COR-L47 (cell line): ENCODE measurements at regions not wholly inside any gene's neighbourhood (a gene's known extent, or its start where the extent isn't known, plus 50 kb on each side); places are given as distances from the start of the nearest gene placed in this dataset.

Source experiments
- DNase-seq: peaks from one replicate; lab custom pipeline; 2025; lab: John Stamatoyannopoulos, UW

GRCh38 chr21:16538936-16539440 is 809.2 kb downstream of the USP25 start:
- no peak for DNase-seq

GRCh38 chr21:16540966-16541727 is 811.4 kb downstream of the USP25 start:
- no peak for DNase-seq

- no peak for DNase-seq
Observed at GRCh38 chr21:16550118-16550517, 820.3 kb downstream of the USP25 start.

- DNase-seq = no peak
Observed at GRCh38 chr21:16550917-16551741, 821.3 kb downstream of the USP25 start.

GRCh38 chr21:16552880-16553279 is 823.1 kb downstream of the USP25 start:
- DNase-seq = no peak

GRCh38 chr21:16554503-16554902 is 824.7 kb downstream of the USP25 start:
- no peak for DNase-seq

GRCh38 chr21:16563116-16563515 is 833.3 kb downstream of the USP25 start:
- DNase-seq = no peak

GRCh38 chr21:16563795-16564194 is 834.0 kb downstream of the USP25 start:
- DNase-seq = no peak

- DNase-seq = no peak
Observed at GRCh38 chr21:16568244-16568643, 838.5 kb downstream of the USP25 start.

GRCh38 chr21:16568661-16569060 is 838.9 kb downstream of the USP25 start:
- no peak for DNase-seq

- DNase-seq = no peak
Observed at GRCh38 chr21:16569679-16570078, 839.9 kb downstream of the USP25 start.

- DNase-seq = no peak
Observed at GRCh38 chr21:16570171-16570570, 840.4 kb downstream of the USP25 start.

GRCh38 chr21:16570856-16571255 is 841.1 kb downstream of the USP25 start:
- no peak for DNase-seq

GRCh38 chr21:16571594-16571993 is 841.8 kb downstream of the USP25 start:
- DNase-seq = no peak

GRCh38 chr21:16572032-16572431 is 842.2 kb downstream of the USP25 start:
- DNase-seq = no peak

- no peak for DNase-seq
Observed at GRCh38 chr21:16573578-16573977, 843.8 kb downstream of the USP25 start.

GRCh38 chr21:16577975-16578374 is 848.2 kb downstream of the USP25 start:
- DNase-seq = no peak

- DNase-seq = no peak
Observed at GRCh38 chr21:16578912-16579311, 849.1 kb downstream of the USP25 start.

- DNase-seq = no peak
Observed at GRCh38 chr21:16579538-16579937, 849.8 kb downstream of the USP25 start.

GRCh38 chr21:16580661-16581060 is 850.9 kb downstream of the USP25 start:
- no peak for DNase-seq

- no peak for DNase-seq
Observed at GRCh38 chr21:16583556-16583955, 853.8 kb downstream of the USP25 start.

GRCh38 chr21:16584756-16585155 is 855.0 kb downstream of the USP25 start:
- DNase-seq = no peak

GRCh38 chr21:16585896-16586295 is 856.1 kb downstream of the USP25 start:
- DNase-seq = no peak
